Upper lobe of left lung (tissue), 4 donors: ENCODE measurements at regions not wholly inside any gene's neighbourhood (a gene's known extent, or its start where the extent isn't known, plus 50 kb on each side); places are given as distances from the start of the nearest gene placed in this dataset.

Source experiments
- POLR2A ChIP-seq, 4 donors: fragments of 450-650 bp; IDR thresholded peaks; one replicate each; pipeline ENCODE4 v1.5.1; 2016 to 2017; ENCODE audit warnings: antibody characterized with exemption in 4 of 4, mild to moderate bottlenecking in 2 of 4
- POLR2AphosphoS5 ChIP-seq, 2 donors: sonication (generic); formaldehyde crosslinking; IDR thresholded peaks; one replicate each; pipeline ENCODE4 v1.5.1; 2017; ENCODE audit warnings: antibody characterized with exemption in 2 of 2
- TF ChIP-seq, protein P1 (sequence below), 6 experiments: fragments of 450-650 bp in 4 of 6; fragments of 200-600 bp in 2 of 6; sonication (generic) in 2 of 6; IDR thresholded peaks; one replicate each; pipeline ENCODE4 v1.5.1; 2016 to 2019; ENCODE audit warnings: antibody characterized with exemption in 6 of 6

DNA sequence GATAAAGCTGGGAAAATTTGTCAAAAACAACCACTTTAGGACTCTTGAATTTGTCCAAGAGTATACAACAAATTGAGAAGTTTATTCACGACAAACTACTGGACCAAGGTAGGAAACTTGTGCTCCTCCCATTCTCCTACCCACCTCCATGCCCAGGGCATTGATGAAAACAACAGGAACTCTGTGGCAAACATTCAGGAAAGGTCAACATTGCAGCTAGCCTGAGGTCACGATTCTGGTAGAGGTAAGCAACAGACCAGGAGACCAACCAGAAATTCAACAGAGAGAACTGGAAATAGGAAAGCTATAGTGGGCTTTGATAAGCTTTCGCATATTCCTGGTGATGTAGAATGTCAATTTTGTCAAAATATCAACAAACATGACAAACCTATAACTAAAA is 209.1 kb upstream of the CTAGE1 start:
- TF ChIP-seq, protein P1, sequence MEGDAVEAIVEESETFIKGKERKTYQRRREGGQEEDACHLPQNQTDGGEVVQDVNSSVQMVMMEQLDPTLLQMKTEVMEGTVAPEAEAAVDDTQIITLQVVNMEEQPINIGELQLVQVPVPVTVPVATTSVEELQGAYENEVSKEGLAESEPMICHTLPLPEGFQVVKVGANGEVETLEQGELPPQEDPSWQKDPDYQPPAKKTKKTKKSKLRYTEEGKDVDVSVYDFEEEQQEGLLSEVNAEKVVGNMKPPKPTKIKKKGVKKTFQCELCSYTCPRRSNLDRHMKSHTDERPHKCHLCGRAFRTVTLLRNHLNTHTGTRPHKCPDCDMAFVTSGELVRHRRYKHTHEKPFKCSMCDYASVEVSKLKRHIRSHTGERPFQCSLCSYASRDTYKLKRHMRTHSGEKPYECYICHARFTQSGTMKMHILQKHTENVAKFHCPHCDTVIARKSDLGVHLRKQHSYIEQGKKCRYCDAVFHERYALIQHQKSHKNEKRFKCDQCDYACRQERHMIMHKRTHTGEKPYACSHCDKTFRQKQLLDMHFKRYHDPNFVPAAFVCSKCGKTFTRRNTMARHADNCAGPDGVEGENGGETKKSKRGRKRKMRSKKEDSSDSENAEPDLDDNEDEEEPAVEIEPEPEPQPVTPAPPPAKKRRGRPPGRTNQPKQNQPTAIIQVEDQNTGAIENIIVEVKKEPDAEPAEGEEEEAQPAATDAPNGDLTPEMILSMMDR (IDR thresholded peaks at IDR 0.05), result no peak
- no peak for TF ChIP-seq POLR2AphosphoS5 (IDR thresholded peaks at IDR 0.05)
- no peak for TF ChIP-seq POLR2A (IDR thresholded peaks at IDR 0.05)
